ENCODE measurements at regions not wholly inside any gene's neighbourhood (a gene's known extent, or its start where the extent isn't known, plus 50 kb on each side); places are given as distances from the start of the nearest gene placed in this dataset.

DNA sequence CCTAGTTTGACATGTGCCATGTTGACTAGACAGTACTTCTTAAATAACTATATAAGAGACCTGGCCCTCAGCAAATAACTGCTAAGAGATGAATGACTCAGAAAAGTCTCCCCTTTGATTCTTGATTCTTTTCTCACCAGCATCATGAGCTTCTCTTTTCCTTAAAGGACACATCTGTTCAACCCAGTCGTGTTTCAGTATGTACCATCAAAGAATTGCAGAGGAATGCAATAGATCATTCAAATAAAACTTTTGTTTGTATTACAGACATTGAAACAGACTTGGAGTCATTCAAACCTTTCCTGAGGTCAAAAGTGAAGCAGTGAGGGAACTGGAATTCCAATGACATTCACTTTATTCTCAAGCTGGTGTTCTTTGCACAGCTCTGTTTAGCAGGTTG, 598.3 kb upstream of the GHITM start:
- TF ChIP-seq, protein P1, sequence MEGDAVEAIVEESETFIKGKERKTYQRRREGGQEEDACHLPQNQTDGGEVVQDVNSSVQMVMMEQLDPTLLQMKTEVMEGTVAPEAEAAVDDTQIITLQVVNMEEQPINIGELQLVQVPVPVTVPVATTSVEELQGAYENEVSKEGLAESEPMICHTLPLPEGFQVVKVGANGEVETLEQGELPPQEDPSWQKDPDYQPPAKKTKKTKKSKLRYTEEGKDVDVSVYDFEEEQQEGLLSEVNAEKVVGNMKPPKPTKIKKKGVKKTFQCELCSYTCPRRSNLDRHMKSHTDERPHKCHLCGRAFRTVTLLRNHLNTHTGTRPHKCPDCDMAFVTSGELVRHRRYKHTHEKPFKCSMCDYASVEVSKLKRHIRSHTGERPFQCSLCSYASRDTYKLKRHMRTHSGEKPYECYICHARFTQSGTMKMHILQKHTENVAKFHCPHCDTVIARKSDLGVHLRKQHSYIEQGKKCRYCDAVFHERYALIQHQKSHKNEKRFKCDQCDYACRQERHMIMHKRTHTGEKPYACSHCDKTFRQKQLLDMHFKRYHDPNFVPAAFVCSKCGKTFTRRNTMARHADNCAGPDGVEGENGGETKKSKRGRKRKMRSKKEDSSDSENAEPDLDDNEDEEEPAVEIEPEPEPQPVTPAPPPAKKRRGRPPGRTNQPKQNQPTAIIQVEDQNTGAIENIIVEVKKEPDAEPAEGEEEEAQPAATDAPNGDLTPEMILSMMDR (IDR thresholded peaks at IDR 0.05), result no peak
- no peak for TF ChIP-seq ZFX (IDR thresholded peaks at IDR 0.05; ENCODE audit: borderline replicate concordance)
